Hepatocyte (in vitro differentiated cells): ENCODE measurements at regions not wholly inside any gene's neighbourhood (a gene's known extent, or its start where the extent isn't known, plus 50 kb on each side); places are given as distances from the start of the nearest gene placed in this dataset.

Experiments used
- DNase-seq: peaks from one replicate; pipeline ENCODE4 v3.0.0-alpha.2; 2016; ENCODE audit warnings: low spot score
- H2AFZ ChIP-seq: fragments of 200-600 bp; sonication (generic); 2 replicates; pipeline ENCODE4 v1.6.0; 2016; ENCODE audit warnings: antibody characterized with exemption, mild to moderate bottlenecking
- H3K27ac ChIP-seq: fragments of 200-600 bp; sonication (generic); 2 replicates; pipeline ENCODE4 v1.5.1; 2016; ENCODE audit warnings: mild to moderate bottlenecking
- H3K27me3 ChIP-seq: fragments of 200-600 bp; sonication (generic); 2 replicates; pipeline ENCODE4 v1.6.1; 2016
- H3K36me3 ChIP-seq: fragments of 200-600 bp; sonication (generic); replicated peaks from 2 replicates; pipeline ENCODE4 v1.5.1; 2016; ENCODE audit warnings: low read depth; ENCODE audit not compliant: insufficient read depth
- H3K4me1 ChIP-seq: fragments of 200-600 bp; sonication (generic); 2 replicates; pipeline ENCODE4 v1.5.1; 2016; ENCODE audit warnings: mild to moderate bottlenecking, moderate library complexity; ENCODE audit not compliant: insufficient read depth
- H3K4me2 ChIP-seq: fragments of 200-600 bp; sonication (generic); 2 replicates; pipeline ENCODE4 v1.6.0; 2016
- H3K4me3 ChIP-seq: fragments of 200-600 bp; sonication (generic); 2 replicates; pipeline ENCODE4 v1.5.1; 2016; ENCODE audit warnings: mild to moderate bottlenecking
- H3K79me2 ChIP-seq: fragments of 200-600 bp; sonication (generic); 2 replicates; pipeline ENCODE4 v1.6.0; 2017; ENCODE audit warnings: mild to moderate bottlenecking
- H3K9me2 ChIP-seq: fragments of 200-600 bp; sonication (generic); replicated peaks from 2 replicates; pipeline ENCODE4 v1.6.0; 2017; ENCODE audit warnings: mild to moderate bottlenecking; ENCODE audit not compliant: insufficient read depth
- H3K9me3 ChIP-seq: fragments of 200-600 bp; sonication (generic); 2 replicates; pipeline ENCODE4 v1.5.1; 2016; ENCODE audit warnings: low read depth, mild to moderate bottlenecking
- H4K20me1 ChIP-seq: fragments of 200-600 bp; sonication (generic); 2 replicates; pipeline ENCODE4 v1.6.0; 2016; ENCODE audit warnings: mild to moderate bottlenecking; ENCODE audit not compliant: insufficient read depth, poor library complexity, severe bottlenecking
- CTCF ChIP-seq: fragments of 200-600 bp; sonication (generic); IDR thresholded peaks from 2 replicates; pipeline ENCODE4 v1.5.1; 2016; ENCODE audit warnings: antibody characterized with exemption, mild to moderate bottlenecking; ENCODE audit not compliant: poor library complexity
- EZH2 ChIP-seq: fragments of 200-600 bp; sonication (generic); IDR thresholded peaks from 2 replicates; pipeline ENCODE4 v1.6.1; 2016; ENCODE audit warnings: antibody characterized with exemption, mild to moderate bottlenecking, borderline replicate concordance
- EZH2phosphoT487 ChIP-seq: fragments of 200-600 bp; sonication (generic); IDR thresholded peaks from one replicate; pipeline ENCODE4 v1.6.1; 2018; ENCODE audit warnings: antibody characterized with exemption, mild to moderate bottlenecking, low read depth, moderate library complexity; ENCODE audit not compliant: unreplicated experiment, severe bottlenecking
- WGBS: methylation state at CpG from one replicate; pipeline ENCODE4 v1.1.6; 2016; ENCODE audit warnings: low lambda C conversion rate; ENCODE audit errors: missing lambda C conversion rate; 5-methylcytosine and 5-hydroxymethylcytosine counted together

- Histone ChIP-seq H3K27ac (no peak overlapping the region), H3K36me3 (no peaks in the 10 kb centered on the region), H4K20me1 (no peaks in the 10 kb centered on the region), H3K4me3 (no peak overlapping the region), H2AFZ (no peak overlapping the region), H3K4me1 (no peaks in the 10 kb centered on the region), H3K4me2 (no peak overlapping the region), H3K79me2 (no peaks in the 10 kb centered on the region), H3K27me3 (no peaks in the 10 kb centered on the region), H3K9me2 (no peaks in the 10 kb centered on the region), H3K9me3 (no peaks in the 10 kb centered on the region)
- no peak for DNase-seq
- TF ChIP-seq CTCF (no peak), EZH2phosphoT487 (no peak), EZH2 (no peak)
- WGBS: 32% methylated on average over 28 of the region's 28 CpGs
Observed at GRCh38 chrX:781224-782204, 150.9 kb downstream of the SHOX start.

GRCh38 chrX:776529-777230, 146.1 kb downstream of the SHOX start:
- Histone ChIP-seq H3K4me1 (no peaks in the 10 kb centered on the region), H2AFZ (no peak overlapping the region), H3K79me2 (no peaks in the 10 kb centered on the region), H3K9me2 (no peaks in the 10 kb centered on the region), H3K9me3 (no peaks in the 10 kb centered on the region), H3K4me2 (peak overlapping the region; percentile 50), H3K4me3 (no peak overlapping the region), H3K36me3 (no peaks in the 10 kb centered on the region), H4K20me1 (no peaks in the 10 kb centered on the region), H3K27me3 (no peaks in the 10 kb centered on the region), H3K27ac (peak overlapping the region; percentile 49)
- WGBS: 58% methylated on average over 14 of the region's 14 CpGs
- peak; percentile 26 for DNase-seq
- TF ChIP-seq CTCF (no peak), EZH2 (no peak)

GRCh38 chrX:776061-776460, 145.5 kb downstream of the SHOX start:
- no peak for DNase-seq
- Histone ChIP-seq H3K27me3 (no peaks in the 10 kb centered on the region), H3K4me3 (no peak overlapping the region), H2AFZ (no peak overlapping the region), H3K27ac (peak overlapping the region; percentile 49), H3K9me2 (no peaks in the 10 kb centered on the region), H3K4me2 (peak overlapping the region; percentile 50), H3K79me2 (no peaks in the 10 kb centered on the region), H4K20me1 (no peaks in the 10 kb centered on the region), H3K4me1 (no peaks in the 10 kb centered on the region), H3K36me3 (no peaks in the 10 kb centered on the region), H3K9me3 (no peaks in the 10 kb centered on the region)
- no peak for TF ChIP-seq EZH2phosphoT487
- no peak for TF ChIP-seq EZH2
- no peak for TF ChIP-seq CTCF
- WGBS: 68% methylated on average over 9 of the region's 9 CpGs
